GM18520 (cell line): ENCODE measurements at regions not wholly inside any gene's neighbourhood (a gene's known extent, or its start where the extent isn't known, plus 50 kb on each side); places are given as distances from the start of the nearest gene placed in this dataset.
"Not testable (repeated sequence)": the region's sequence is repeated elsewhere in the genome, so short reads cannot be mapped to it uniquely, and the experiment has no call there.

Source experiments
- ATAC-seq: cut with Tn5 transposase; IDR thresholded peaks from one replicate; pipeline ENCODE4 v1.9.1; 2021; ENCODE audit not compliant: unreplicated experiment

GRCh38 chr19:32067685-32068084 lies 277.7 kb upstream of the ZNF507 start:
- no peak for ATAC-seq

GRCh38 chr19:32068793-32069192 lies 276.6 kb upstream of the ZNF507 start:
- ATAC-seq: no peak

GRCh38 chr19:32070101-32070500 lies 275.3 kb upstream of the ZNF507 start:
- ATAC-seq: no peak

- ATAC-seq: no peak
Measured at GRCh38 chr19:32082028-32082427, 263.4 kb upstream of the ZNF507 start.

- ATAC-seq: not testable (repeated sequence)
Measured at GRCh38 chr19:32084756-32085363, 260.6 kb upstream of the ZNF507 start.

- no peak for ATAC-seq
Measured at GRCh38 chr19:32091241-32091640, 254.2 kb upstream of the ZNF507 start.

GRCh38 chr19:32097011-32097410 lies 248.4 kb upstream of the ZNF507 start:
- no peak for ATAC-seq

- ATAC-seq: no peak
Measured at GRCh38 chr19:32097620-32098019, 247.8 kb upstream of the ZNF507 start.

GRCh38 chr19:32098968-32099367 lies 246.4 kb upstream of the ZNF507 start:
- no peak for ATAC-seq

GRCh38 chr19:32101206-32101605 lies 244.2 kb upstream of the ZNF507 start:
- ATAC-seq: no peak

- ATAC-seq: no peak
Measured at GRCh38 chr19:32103541-32103940, 241.9 kb upstream of the ZNF507 start.

- ATAC-seq: no peak
Measured at GRCh38 chr19:32104153-32104849, 241.1 kb upstream of the ZNF507 start.

GRCh38 chr19:32104850-32105235 lies 240.6 kb upstream of the ZNF507 start:
- ATAC-seq: no peak

GRCh38 chr19:32105527-32106310 lies 239.7 kb upstream of the ZNF507 start:
- no peak for ATAC-seq

GRCh38 chr19:32122258-32122657 lies 223.2 kb upstream of the ZNF507 start:
- no peak for ATAC-seq

GRCh38 chr19:32123355-32123940 lies 222.0 kb upstream of the ZNF507 start:
- ATAC-seq: no peak

GRCh38 chr19:32124585-32124984 lies 220.8 kb upstream of the ZNF507 start:
- ATAC-seq: no peak

GRCh38 chr19:32129141-32129540 lies 216.3 kb upstream of the ZNF507 start:
- ATAC-seq: no peak

GRCh38 chr19:32130332-32130731 lies 215.1 kb upstream of the ZNF507 start:
- ATAC-seq: no peak

GRCh38 chr19:32131005-32131404 lies 214.4 kb upstream of the ZNF507 start:
- no peak for ATAC-seq

GRCh38 chr19:32138416-32138815 lies 207.0 kb upstream of the ZNF507 start:
- no peak for ATAC-seq
